ENCODE measurements at regions not wholly inside any gene's neighbourhood (a gene's known extent, or its start where the extent isn't known, plus 50 kb on each side); places are given as distances from the start of the nearest gene placed in this dataset.
"Not testable (repeated sequence)": the region's sequence is repeated elsewhere in the genome, so short reads cannot be mapped to it uniquely, and the experiment has no call there.

- no peak for DNase-seq (ENCODE audit: low spot score)
Measured at GRCh38 chr2:53610260-53610659, 157.3 kb upstream of the CHAC2 start.

DNA sequence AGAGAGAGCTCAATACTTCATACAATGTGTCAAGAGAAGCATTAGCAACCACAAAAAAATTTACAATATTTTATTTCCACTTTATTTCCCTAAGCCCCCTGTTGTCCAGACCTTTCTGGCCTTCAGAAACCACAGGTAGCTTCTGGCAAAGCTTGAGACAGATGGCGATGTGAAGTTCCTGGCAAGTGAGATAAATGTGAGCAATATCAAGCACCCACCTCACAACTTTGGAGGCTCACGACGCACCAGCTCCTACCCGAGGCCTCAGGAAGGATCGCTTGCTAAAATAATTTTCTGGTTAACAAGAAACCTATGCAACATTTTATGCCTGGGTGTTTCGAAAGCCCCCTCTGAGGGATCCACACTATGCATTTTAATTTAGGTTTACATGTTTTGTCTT is 158.1 kb upstream of the CHAC2 start:
- DNase-seq (ENCODE audit: low spot score): peak; percentile 38

- no peak for DNase-seq (ENCODE audit: low spot score)
Measured at GRCh38 chr2:53608293-53608692, 159.3 kb upstream of the CHAC2 start.

DNA sequence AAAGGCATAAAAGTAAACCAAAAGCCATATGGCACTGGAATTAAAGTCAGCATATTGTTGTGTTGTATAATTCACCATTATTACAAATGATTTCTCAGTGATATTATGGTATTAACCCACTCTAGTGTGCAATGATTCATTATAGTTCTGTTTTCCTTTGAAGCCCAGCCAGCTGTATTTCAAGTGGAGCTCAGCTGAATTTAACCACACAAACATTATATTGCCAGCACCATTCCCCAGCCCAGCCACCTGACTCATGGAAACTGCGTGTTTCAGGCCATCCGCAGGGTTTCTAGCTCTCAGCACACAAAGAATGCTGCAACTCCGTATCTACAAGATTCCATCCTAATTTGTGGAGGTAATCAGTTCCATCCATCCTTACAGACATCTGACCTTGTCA is 166.8 kb upstream of the CHAC2 start:
- peak; percentile 67 for DNase-seq (ENCODE audit: low spot score)

DNA sequence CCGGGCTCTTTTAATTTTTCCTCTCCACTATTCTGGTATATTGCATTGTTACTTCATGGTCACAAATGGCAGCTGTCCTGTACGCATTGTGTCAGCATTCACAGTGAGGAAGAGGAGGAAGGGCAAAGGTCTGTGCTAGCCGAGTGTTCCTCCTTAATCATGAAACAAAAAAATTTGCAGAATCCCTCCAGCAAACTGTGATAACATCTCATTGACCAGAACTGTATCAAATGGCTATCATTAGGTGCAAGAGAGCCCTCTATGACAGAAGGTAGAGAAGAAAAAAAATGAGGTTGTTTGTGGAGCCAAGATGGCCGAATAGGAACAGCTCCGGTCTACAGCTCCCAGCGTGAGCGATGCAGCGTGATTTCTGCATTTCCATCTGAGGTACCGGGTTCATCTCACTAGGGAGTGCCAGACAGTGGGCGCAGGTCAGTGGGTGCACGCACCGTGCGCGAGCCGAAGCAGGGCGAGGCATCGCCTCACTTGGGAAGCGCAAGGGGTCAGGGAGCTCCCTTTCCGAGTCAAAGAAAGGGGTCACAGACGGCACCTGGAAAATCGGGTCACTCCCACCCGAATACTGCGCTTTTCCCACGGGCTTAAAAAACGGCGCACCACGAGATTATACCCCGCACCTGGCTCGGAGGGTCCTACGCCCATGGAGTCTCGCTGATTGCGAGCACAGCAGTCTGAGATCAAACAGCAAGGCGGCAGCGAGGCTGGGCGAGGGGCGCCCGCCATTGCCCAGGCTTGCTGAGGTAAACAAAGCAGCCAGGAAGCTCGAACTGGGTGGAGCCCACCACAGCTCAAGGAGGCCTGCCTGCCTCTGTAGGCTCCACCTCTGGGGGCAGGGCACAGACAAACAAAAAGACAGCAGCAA is 180.6 kb upstream of the CHAC2 start:
- DNase-seq (ENCODE audit: low spot score): not testable (repeated sequence)

- no peak for DNase-seq (ENCODE audit: low spot score)
Measured at GRCh38 chr2:53584986-53585385, 182.6 kb upstream of the CHAC2 start.

- no peak for DNase-seq (ENCODE audit: low spot score)
Measured at GRCh38 chr2:53583583-53583982, 184.0 kb upstream of the CHAC2 start.

DNA sequence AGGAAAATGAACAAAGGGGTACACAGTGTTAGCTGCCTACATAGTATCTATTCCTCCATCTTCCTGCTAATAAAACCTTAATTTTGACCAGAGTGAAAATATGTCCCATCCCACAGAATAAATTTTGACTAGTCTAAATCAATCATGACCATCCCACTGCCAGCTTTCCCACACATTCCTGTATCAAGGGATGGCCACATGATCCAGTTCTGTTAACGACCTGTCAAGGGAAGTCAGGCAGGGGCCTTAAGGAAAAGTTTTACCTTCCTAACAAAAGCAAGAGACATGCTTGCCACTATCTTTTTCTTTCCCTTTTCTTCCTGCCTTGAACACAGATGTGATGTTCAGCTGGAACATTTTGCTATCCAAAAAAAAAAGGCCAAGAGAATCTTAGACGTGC is 185.0 kb upstream of the CHAC2 start:
- DNase-seq (ENCODE audit: low spot score): no peak

GRCh38 chr2:53576166-53576565 is 191.4 kb upstream of the CHAC2 start:
- DNase-seq (ENCODE audit: low spot score): no peak

GRCh38 chr2:53575721-53576124 is 191.9 kb upstream of the CHAC2 start:
- DNase-seq (ENCODE audit: low spot score): no peak

DNA sequence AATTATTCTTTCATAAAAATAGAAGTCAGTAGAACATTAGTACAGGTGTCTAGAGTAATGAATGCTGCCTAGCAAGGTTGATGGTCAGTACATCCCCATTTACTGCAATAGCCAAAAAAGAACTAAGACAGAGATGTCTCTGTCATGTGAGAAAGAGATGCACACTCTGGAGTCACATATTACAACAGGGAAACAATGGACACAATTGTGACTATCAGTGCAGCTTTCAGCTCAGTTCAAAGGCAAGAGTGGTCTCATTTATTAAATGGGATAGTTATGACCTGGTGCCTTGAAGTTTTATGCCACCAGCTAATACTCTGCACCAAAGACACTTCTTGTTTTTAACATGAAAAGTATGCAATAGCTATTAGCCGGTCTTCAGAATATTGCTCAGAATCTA is 194.9 kb upstream of the CHAC2 start:
- no peak for DNase-seq (ENCODE audit: low spot score)

GRCh38 chr2:53569957-53570727 is 197.5 kb upstream of the CHAC2 start:
- DNase-seq (ENCODE audit: low spot score): no peak

DNA sequence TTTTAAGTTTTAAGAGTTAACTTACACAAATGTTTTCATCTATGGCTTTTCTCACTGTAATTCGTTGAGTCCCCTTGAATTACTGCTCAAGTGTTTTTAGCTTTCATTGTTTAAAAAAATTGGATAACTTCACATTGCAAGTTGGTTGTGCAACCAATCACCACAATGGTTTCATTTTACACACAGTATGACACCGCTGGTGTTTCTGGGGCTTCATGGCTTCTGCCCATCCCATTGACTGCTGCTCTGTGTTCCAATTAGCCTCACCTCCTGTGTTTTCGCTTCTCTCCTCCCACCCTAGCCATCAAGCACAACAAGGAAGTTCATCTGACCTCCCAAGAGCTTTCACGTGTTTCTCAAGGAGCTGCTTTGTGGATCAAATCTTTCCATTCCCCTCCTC is 199.1 kb upstream of the CHAC2 start:
- DNase-seq (ENCODE audit: low spot score): no peak

GRCh38 chr2:53567073-53567472 is 200.5 kb upstream of the CHAC2 start:
- no peak for DNase-seq (ENCODE audit: low spot score)

DNA sequence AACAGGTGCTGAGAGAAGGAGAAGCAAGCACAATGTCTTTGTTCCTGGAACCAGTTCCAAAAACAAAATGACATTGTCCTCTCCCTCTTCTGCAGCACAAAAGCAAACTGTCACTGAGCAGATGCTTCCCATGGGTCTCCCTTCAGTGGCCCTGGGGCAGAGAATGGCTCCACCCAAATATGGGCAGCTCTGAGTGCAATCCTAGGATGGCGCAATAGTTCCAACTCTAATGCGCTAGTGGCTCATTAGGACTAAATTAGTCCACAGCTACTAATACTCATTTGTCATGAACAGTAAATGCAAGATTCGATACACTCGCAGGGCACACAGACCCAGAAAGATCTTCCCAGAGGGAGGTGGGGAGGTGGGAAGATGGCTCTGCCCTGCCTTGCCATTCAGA is 205.2 kb upstream of the CHAC2 start:
- no peak for DNase-seq (ENCODE audit: low spot score)

DNA sequence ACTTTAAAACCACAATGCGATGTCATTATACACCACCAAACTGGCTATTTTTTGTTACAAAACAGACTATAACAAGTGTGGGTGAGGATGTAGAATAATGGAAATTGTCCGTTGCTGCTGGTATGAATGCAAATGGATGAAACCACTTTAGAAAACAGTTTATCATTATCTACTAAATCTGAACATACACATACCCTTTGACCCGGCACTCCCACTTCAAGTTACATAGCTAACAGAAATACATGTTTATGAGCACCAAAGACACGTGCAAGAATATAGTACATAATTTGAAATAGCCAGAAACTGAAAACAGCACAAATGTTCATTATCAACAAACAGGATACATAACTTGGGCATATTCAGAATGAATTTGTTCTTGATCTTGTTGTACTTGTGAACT is 206.4 kb upstream of the CHAC2 start:
- DNase-seq (ENCODE audit: low spot score): no peak

GRCh38 chr2:53559302-53559966 is 208.2 kb upstream of the CHAC2 start:
- DNase-seq (ENCODE audit: low spot score): peak; percentile 65

DNA sequence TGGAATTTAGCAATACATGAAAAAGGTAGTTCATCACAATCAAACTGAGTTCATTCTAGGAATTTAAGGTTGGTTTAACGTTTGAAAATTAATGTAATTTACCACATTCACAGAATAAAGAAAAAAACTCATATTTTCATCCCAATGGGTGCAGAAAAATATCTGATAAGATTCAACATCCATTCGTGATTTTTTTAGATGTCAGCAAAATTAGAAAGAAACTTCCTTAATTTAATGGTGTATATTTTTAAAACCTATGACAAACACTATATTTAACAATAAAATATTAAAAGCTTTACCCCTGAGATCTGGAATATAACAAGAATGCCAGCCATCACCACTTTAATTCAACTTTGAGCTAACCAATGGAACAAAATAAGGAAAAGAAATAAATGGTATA is 208.7 kb upstream of the CHAC2 start:
- DNase-seq (ENCODE audit: low spot score): no peak

DNA sequence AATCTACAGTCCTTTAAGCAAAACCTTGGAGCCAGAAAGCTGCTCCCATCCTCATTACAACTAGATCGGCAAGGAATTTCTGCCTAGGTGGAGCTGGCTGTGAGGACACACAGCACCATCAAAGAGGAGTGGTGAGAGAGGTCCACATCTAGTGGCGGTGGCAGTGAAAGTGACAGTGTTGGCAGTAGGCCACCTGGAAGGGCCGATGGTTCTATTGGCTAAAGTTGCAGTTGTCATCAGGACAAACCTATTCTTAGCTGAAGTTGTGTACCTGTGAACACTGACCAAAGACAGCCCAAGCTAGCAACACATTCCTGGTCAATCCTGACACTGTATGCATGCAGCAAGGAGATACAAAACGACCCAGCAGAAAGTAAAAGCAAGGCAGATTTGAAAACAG is 218.1 kb upstream of the CHAC2 start:
- no peak for DNase-seq (ENCODE audit: low spot score)

- DNase-seq (ENCODE audit: low spot score): no peak
Measured at GRCh38 chr2:53545604-53546003, 222.0 kb upstream of the CHAC2 start.

GRCh38 chr2:53544871-53545558 is 222.6 kb upstream of the CHAC2 start:
- no peak for DNase-seq (ENCODE audit: low spot score)

GRCh38 chr2:53543083-53543482 is 224.5 kb upstream of the CHAC2 start:
- DNase-seq (ENCODE audit: low spot score): no peak
